HG03039 (cell line): ENCODE measurements at regions not wholly inside any gene's neighbourhood (a gene's known extent, or its start where the extent isn't known, plus 50 kb on each side); places are given as distances from the start of the nearest gene placed in this dataset.

Source experiments
- ATAC-seq: cut with Tn5 transposase; IDR thresholded peaks from one replicate; pipeline ENCODE4 v1.9.1; 2021; ENCODE audit warnings: mild to moderate bottlenecking, moderate library complexity; ENCODE audit not compliant: unreplicated experiment

DNA sequence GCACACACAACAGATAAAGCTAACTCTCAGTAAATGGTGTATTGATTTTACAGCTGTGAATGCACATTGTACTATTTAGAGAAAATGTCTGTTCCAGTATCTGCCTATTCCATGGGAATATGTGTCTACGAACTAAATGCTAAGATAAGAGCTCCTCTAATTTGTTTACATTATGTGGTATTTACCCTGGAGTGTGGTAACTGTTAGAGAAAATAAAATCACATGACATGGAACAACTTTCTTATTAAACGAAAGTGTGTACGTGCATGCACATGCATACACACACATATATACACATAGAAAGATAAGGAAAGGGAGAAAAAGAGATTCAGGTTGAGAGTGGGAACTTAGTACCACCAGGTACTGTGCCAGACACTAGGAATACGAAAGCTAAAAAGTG, 1151.7 kb upstream of the TENM4 start:
- ATAC-seq: no peak

DNA sequence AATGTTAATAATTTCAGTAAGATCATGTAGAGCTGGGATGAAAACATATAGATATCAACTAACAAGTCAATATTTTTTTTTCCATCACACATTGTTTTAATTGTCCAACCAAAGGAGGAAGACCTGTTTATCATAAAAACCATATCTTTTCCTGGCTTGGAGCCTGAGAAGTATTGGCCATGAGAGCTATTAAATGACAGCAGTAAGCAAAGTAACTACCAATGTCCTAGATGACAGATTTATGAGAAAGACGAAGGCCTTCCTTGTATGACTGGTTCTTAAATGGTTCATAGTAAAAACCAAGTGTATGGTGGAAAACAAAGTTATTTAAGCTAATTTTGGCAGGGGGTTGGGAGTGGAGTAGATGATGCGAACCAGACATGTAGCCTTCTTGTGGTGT, 1147.1 kb upstream of the TENM4 start:
- no peak for ATAC-seq

DNA sequence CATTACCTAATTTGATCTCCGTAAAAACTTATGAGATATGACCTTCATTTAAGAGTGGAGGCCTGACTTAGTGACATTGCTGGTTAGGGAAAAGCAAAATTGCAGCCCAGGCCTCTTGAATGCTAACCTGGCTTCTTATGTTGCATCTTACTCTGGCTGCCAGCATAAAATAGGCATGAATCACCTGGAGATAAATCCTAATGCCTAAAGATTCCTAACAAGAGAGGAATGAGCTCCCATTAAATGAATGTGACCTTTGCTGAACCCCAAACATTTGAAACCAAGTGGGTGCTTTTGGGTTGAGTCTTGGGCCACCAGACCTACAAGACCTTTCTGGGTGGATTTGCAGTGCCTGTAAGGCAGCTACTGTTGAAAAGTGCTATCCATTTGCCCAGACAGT, 1145.6 kb upstream of the TENM4 start:
- no peak for ATAC-seq

DNA sequence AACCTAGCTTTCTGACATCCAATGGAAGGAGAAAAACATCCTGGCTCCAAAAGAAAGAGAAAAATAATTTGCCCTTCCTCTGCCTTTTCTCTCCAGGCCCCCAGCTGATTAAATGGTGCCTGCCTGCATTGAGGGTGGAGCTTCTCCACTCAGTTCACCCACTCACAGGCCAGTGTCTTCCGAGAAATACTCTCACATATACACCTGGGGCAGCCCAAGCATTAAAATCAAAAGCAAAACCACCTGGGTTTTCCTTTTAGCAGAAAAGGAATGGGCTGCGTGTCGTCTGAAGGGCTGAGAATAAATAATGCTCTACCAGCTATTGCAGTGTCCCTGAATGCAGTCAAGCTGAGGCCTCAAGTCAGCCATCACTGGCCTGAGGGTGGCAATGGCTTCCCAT, 1143.8 kb upstream of the TENM4 start:
- ATAC-seq: no peak

DNA sequence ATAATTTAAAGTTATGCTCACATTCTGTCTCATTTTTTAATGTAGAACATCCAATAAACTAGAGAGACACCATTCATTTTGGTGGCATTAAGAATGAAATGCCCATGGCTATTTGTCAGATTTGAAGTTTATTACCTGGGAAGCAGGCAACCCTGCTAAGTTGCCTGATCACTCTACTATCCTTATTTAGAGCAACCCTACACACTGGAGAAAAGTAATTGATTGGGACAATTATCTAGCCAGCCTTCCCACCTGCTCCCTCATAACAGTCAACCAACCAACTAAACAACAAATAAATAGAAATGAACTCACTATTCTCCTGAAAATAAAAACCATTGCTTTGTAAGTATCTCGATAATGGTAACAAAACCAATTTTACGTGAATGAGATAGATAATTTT, 1129.0 kb upstream of the TENM4 start:
- ATAC-seq: no peak

DNA sequence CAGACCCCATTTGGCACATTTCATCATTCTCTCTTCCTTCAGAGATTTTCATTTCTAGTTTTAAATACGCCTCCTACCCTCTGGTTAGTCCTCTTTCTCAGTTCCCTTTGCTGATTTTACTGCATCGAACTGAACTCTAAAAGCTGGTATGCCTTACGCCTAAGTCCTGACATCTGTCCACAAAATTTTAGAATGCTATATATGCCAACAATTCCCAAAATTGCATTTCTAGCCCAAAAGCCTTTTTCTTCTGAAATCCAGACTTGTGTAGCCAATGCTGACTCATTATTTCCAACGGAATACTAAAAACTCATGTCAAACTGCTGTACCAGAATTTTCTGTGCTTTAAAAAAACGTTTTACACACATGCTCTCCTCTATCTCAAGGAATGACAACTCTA, 1124.4 kb upstream of the TENM4 start:
- ATAC-seq: no peak

DNA sequence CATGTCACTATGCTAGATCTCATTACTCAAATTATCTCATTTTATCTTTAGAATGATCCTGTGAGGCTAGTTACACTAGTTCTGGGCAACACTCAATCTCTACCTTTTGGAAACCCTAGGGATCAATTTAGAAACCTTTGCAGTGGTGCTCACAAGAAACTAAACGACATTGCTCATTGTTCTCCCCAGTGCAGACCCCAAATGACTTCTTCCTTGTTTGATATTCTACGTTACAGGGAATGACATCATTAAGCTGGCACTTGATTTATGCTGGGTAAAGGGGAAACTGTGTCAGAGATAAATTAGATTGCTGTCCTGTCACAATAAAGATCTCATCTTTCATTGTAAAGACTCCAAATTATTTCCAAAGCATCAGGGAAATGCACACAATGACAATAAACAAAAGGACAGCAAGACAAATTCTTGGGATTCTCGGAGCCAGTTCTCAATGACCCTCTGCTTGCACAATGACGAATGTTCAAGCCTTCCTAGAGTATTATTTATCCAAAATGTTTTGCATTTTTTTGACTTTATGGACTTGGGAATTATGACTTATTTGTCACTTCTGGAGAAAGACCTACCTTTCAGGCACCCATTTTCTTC, 1121.8 kb upstream of the TENM4 start:
- no peak for ATAC-seq

DNA sequence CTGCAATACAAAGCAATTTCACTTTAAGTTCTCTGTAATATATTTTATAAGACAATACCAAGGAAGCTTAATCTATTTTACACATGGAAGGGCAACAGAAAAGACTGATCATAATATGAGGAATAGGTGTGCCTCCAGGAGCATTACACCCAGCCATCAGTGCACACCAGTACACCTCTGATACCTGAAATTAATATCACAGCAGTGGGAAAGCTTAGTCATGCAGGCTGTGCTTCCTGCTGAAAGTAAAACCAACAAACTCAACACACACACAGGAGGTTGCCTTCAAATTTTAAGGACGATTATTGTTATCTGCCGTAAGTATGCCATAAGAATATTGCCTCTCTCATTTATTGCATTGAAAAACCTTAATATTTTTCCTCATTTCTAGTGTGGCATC, 1119.1 kb upstream of the TENM4 start:
- no peak for ATAC-seq

DNA sequence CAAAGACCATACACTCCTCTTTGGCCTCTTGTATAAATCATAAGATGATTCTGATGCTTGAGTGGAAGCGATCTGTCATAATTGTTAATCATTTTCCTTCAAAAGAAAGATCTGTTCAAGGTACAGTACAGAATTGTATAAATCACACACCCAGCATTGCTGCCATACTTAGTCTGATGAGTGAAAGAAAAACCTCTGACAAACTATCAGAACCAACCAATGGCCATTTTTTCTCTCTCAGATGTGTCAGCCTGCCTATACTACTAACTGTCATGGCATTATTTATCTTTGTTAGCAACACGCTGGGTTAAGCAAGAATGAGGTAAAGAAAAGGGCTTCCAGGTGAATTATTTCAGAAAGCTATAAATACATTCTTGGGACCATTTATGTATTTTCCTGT, 1112.7 kb upstream of the TENM4 start:
- ATAC-seq: no peak

DNA sequence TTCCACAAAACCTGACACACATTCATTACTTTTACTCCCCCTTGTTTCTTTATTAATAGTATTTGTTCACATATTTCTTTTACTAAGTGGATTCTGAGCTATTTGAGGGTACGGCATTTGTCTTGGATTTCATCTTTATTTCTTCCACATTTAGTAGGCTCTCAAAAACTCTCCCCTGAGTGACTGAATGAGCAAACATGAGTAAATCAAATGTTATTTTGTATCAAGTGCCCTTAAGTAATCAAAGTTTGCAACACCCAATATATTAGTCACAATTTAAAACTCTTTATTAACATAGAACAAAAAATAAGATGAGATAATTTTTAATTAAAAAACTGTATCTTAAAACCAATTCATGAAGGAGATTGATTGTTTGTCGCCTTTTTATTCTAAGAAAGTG, 1101.9 kb upstream of the TENM4 start:
- no peak for ATAC-seq

DNA sequence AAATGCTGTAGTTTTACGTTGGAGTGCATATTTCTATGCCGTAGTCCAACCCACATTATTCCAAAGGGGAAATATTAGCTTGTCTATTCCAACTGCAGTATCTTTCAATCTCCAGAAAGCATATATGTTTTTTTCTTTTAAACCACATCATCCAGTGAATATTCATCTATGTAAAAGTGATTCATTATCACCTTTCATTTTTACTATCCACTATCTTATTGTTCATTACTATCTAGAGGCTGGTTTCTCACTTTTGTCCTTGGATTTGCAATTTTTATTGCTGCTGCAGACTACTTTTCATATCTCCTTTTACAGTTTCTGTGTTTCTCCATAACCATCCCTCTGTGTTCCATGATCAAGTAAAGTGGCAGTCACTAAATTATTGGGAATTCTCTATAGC, 1097.2 kb upstream of the TENM4 start:
- no peak for ATAC-seq

DNA sequence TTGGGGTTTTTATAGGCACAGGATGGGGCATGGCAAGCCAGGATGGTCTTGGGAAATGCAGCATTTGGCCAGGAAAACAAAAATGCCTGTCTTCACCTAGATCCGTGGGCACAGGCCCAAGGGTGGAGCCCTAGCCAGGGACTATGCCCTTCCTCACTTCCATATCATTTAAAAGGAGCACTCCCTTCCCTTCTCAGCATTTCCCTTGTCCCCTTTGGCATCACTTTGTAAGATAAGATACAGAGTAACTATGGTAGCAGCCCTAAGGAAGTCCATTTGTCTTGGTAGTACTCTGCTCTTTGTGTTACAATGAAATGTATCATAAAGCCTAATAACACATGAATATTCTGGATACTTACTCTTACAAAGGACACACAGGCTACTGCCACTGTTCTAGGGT, 1092.6 kb upstream of the TENM4 start:
- ATAC-seq: no peak

DNA sequence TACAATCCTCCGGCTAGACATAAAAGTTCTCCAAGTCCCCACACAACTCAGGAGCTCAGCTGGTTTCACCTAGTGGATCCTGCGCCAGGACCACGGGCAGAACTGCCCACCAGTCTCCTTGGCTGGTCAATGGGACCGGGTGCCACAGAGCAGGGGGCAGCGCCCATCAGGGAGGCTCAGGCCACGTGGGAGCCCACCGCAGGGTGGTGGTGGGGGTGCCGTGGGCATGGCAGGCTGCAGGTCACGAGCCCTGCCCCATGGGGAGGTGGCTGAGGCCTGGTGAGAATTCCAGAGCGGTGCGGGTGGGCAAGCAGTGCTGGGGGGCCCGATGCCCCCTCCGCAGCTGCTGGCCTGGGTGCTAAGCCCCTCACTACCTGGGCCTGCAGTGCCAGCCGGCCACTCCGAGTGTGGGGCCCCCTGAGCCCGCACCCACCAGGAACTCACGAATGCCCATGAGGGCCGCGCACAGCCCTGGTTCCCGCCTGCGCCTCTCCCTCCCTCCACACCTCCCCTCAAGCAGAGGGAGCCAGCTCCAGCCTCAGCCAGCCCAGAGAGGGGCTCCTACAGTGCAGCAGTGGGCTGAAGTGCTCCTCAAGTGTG, 1091.9 kb upstream of the TENM4 start:
- no peak for ATAC-seq

DNA sequence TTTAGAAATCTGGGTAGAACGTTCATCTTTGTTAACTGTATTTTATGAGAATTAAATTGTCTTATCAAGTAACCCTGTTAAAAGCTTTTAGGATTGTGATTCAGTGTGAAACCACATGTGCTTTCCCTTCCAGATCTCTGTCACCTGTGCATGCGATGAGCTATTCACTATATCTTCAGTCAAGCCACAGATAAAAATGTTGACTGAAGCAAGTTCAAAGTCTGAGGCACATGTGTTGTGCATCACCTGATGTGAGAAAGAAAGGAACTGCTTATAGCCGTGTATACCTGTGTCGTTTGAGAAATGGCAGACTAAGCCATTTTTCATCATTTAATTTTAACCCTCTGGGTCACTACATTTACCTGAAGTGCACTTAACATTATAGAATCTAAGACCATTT, 1088.9 kb upstream of the TENM4 start:
- no peak for ATAC-seq

DNA sequence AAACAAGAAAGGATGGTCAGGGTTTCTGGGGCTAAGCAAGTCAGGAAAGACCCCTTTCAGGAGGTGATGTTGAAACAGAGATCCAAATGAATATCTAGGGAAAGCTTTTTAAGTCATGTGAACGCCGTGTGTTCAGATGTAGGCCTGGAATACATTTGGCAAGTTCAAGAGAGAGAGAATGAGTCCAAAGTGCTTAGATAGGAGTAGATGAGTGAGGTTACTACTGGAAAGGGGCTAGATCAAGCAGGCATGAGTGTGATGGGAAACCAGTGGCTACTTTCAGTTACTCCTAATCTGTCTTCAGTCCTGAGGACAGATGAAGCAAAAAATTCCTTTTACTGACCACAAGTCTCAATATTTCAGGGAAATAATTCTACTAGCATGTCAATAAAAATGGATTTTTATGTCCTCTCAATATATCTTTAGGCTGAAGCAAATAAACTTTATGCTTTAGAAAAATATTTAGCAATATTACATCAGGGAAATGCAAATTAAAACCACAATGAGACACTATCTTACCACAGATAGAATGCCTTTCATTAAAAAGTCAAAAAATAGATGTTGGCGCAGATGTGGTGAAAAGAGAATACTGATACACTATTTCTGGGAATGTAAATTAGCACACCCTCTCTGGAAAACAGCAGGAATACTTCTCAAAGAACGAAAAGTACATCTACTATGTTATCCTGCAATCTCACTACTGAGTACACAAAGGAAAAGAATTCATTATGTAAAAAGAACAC, 1085.0 kb upstream of the TENM4 start:
- ATAC-seq: no peak

DNA sequence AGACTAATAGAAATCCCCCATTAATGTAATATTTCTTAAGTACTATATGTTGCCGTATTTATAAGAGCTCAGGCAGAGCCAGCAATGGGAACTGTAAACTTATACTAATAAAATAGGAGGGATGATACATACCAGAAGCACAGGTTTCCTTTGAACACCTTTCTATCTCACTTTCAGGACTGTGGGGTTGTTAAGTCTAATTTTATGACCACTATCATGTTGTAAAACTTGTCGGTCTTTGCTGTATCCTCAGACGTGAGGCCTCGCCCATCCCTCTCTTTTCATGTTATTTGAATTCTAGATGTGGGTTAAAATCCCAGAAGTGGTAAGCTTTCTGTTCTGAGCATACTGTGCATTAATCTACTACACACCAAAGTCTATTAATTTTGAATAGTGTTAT, 1083.5 kb upstream of the TENM4 start:
- no peak for ATAC-seq

DNA sequence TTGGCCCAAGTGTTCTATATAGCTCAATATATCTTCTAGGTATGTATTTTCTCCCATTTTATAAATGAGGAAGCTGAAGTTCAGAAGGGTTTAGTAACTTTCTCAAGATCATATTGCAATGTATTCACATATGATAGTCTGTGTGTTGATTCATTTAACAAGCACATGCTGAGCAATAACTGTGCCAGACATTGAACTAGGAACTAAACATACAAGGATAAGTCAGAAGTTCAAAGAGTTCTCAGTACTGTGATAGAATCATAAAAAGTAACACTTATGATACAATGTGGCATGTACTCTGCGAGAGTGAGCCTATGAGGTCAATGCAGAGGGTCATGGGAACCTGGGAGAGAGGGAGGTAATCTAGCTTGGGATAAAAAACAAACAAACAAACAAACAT, 1082.2 kb upstream of the TENM4 start:
- no peak for ATAC-seq

DNA sequence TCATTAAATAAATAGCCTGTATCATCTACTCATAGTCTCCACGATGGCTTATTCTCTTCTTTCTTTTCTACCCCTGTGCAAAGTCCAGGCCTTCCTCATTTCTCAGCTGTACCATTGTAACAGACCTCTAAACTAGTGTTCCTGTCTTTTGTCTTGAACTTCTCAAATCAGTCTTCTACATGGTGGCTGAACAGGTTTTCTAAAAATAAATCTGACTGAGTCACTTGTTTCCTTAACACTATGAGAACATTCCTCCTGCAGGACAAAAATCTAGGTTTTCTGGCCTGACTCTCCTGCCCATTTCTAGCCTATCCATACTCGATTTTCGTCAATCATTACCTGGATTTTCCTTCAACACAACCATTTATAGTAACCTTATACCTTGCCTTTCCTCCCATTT, 1080.8 kb upstream of the TENM4 start:
- ATAC-seq: no peak

DNA sequence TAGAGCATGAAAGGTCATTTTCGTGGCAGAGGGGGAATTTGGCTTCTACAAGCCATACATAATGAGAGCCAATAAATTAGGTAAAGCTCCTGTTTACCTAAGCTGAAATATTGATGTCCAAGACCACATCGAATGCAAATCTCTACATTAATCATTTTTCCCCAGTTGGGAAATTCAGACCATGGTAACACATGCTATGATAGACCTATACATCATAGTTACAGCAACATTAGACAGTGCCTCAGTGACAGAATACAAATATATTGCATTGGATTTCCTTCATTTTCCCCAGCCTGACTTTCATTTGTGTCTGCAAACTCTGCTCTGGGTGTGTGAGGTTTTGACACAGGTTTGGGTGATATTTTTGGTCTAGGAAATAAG, 1079.7 kb upstream of the TENM4 start:
- ATAC-seq: no peak

DNA sequence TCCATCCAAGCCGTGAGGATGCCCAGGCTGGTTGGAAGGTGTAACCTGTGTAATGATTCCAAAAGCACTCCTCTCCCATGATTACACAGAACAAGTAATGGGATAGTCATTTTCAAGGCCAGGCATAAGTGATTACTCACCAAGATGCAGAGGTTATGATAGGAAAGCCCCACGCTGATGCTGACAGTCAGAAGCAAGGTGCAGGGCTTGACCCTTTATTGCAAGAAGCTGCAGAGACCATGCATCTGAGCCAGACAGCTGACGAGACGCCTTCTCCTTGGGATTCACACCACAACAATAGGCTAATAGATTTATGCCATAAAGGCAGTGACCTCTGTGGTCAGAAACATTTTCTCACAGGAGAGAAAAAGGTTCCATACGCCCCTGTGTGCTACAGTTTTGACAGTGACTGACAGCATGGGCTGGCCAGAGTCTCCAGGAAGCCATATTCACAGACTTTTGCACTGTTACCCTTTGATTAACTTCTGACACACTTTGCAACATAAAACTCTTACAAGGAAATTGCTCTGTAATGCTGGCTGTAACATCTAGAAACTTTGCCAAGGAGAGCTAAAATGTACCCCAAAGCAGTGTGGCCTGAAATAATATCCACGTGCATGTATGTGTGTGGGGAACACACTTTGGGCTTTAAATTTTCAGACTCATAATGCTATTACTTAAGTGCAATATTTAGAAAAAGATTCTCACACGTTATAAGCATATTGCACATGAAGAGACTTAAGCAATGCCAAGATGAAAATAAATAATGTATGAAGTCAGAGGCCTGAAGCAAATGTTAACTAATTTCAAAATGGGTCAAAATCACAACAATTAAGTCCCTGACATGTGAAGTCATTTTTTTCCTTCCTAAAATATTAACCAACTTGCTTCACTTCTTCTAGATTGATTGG, 1079.0 kb upstream of the TENM4 start:
- ATAC-seq: no peak

DNA sequence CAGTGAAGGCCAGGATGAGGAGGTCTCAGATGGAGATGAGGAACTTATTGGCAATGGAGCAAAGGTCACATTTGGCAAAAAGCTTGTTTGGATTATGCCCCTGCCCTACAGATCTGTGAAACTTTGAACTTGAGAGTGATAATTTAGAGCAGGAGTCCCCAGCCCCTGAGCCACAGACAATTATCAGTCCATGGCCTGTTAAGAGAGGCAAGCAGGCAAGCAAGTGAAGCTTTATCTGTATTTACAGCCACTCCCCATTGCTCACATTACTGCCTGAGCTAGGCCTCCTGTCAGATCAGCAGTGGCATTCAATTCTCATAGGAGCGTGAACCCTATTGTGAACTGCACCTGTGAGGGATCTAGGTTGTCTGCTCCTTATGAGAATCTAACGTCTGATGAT, 1076.9 kb upstream of the TENM4 start:
- ATAC-seq: no peak

DNA sequence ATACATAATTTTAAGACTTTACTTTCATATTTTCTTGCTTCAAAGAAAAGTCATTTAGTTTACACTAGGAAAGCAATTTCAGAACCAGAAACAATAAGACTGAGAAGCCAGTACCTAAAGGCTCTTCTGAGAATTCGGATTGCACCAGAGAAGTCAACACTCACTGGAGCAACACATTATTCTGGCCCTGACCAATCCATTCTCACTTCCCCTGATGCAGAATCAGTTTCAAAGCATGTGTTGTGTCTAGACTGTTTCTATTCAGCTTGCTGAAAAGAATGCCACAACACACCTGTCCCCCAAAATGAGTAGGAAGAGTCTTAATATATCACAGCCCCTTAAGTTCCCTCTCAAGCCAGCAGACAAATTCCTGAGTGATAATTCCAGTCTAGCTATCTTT, 1074.3 kb upstream of the TENM4 start:
- ATAC-seq: no peak
